ENCODE measurements at regions not wholly inside any gene's neighbourhood (a gene's known extent, or its start where the extent isn't known, plus 50 kb on each side); places are given as distances from the start of the nearest gene placed in this dataset.
"Not testable (repeated sequence)": the region's sequence is repeated elsewhere in the genome, so short reads cannot be mapped to it uniquely, and the experiment has no call there.

DNA sequence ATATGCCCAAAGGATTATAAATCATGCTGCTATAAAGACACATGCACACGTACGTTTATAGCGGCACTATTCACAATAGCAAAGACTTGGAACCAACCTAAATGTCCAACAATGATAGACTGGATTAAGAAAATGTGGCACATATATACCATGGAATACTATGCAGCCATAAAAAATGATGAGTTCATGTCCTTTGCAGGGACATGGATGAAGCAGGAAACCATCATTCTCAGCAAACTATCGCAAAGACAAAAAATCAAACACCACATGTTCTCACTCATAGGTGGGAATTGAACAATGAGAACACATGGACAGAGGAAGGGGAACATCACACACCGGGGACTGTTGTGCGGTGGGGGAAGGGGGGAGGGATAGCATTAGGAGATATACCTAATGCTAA, 51.3 kb upstream of the CD163 start:
- TF ChIP-seq, protein P1, sequence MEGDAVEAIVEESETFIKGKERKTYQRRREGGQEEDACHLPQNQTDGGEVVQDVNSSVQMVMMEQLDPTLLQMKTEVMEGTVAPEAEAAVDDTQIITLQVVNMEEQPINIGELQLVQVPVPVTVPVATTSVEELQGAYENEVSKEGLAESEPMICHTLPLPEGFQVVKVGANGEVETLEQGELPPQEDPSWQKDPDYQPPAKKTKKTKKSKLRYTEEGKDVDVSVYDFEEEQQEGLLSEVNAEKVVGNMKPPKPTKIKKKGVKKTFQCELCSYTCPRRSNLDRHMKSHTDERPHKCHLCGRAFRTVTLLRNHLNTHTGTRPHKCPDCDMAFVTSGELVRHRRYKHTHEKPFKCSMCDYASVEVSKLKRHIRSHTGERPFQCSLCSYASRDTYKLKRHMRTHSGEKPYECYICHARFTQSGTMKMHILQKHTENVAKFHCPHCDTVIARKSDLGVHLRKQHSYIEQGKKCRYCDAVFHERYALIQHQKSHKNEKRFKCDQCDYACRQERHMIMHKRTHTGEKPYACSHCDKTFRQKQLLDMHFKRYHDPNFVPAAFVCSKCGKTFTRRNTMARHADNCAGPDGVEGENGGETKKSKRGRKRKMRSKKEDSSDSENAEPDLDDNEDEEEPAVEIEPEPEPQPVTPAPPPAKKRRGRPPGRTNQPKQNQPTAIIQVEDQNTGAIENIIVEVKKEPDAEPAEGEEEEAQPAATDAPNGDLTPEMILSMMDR (IDR thresholded peaks at IDR 0.05; ENCODE audit: low read depth, low read length, poor library complexity, severe bottlenecking) = not testable (repeated sequence)
- TF ChIP-seq EZH2phosphoT487 (IDR thresholded peaks at IDR 0.05; ENCODE audit: borderline replicate concordance, low read length) = not testable (repeated sequence)
